ENCODE measurements at regions not wholly inside any gene's neighbourhood (a gene's known extent, or its start where the extent isn't known, plus 50 kb on each side); places are given as distances from the start of the nearest gene placed in this dataset.
A peak's percentile ranks its signal among the peaks of the same experiment; 100 is the strongest.
"Not testable (repeated sequence)": the region's sequence is repeated elsewhere in the genome, so short reads cannot be mapped to it uniquely, and the experiment has no call there.

- no peak for TF ChIP-seq POLR2A (IDR thresholded peaks at IDR 0.05; ENCODE audit: low read depth, low read length)
- no peak for TF ChIP-seq TAF1 (IDR thresholded peaks at IDR 0.05; ENCODE audit: borderline replicate concordance, low read depth, low read length)
- TF ChIP-seq POLR2AphosphoS5 (IDR thresholded peaks at IDR 0.05; ENCODE audit: low read depth, low read length): no peak
- peak; percentile 67 for FAIRE-seq
- DNase-seq (ENCODE audit: insufficient read length): peak; percentile 39
Observed at GRCh38 chr20:50450881-50451752, 59.1 kb upstream of the PTPN1 start.

GRCh38 chr20:50451792-50452425 is 58.3 kb upstream of the PTPN1 start:
- not testable (repeated sequence) for FAIRE-seq; DNase-seq (ENCODE audit: insufficient read length)

GRCh38 chr20:50453533-50454244 is 56.5 kb upstream of the PTPN1 start:
- DNase-seq (ENCODE audit: insufficient read length) (no peak), FAIRE-seq (no peak)

GRCh38 chr20:50455245-50455644 is 54.9 kb upstream of the PTPN1 start:
- not testable (repeated sequence) for FAIRE-seq; DNase-seq (ENCODE audit: insufficient read length)

More at GRCh38 chr20:50453533-50454244, 56.5 kb upstream of the PTPN1 start:
- no peak for TF ChIP-seq TAF1 (IDR thresholded peaks at IDR 0.05; ENCODE audit: borderline replicate concordance, low read depth, low read length)
- no peak for TF ChIP-seq POLR2AphosphoS5 (IDR thresholded peaks at IDR 0.05; ENCODE audit: low read depth, low read length)

- no peak for DNase-seq (ENCODE audit: insufficient read length)
- FAIRE-seq: no peak
- TF ChIP-seq POLR2AphosphoS5 (IDR thresholded peaks at IDR 0.05; ENCODE audit: low read depth, low read length) (no peak), POLR2A (IDR thresholded peaks at IDR 0.05; ENCODE audit: low read depth, low read length) (no peak), TAF1 (IDR thresholded peaks at IDR 0.05; ENCODE audit: borderline replicate concordance, low read depth, low read length) (no peak)
Observed at GRCh38 chr20:50455656-50456451, 54.3 kb upstream of the PTPN1 start.

- DNase-seq (ENCODE audit: insufficient read length) (no peak), FAIRE-seq (no peak)
- TF ChIP-seq POLR2A (IDR thresholded peaks at IDR 0.05; ENCODE audit: low read depth, low read length): no peak
- no peak for TF ChIP-seq POLR2AphosphoS5 (IDR thresholded peaks at IDR 0.05; ENCODE audit: low read depth, low read length)
- TF ChIP-seq TAF1 (IDR thresholded peaks at IDR 0.05; ENCODE audit: borderline replicate concordance, low read depth, low read length): no peak
Observed at GRCh38 chr20:50456452-50457324, 53.5 kb upstream of the PTPN1 start.

GRCh38 chr20:50459124-50459918 is 50.9 kb upstream of the PTPN1 start:
- TF ChIP-seq TAF1 (IDR thresholded peaks at IDR 0.05; ENCODE audit: borderline replicate concordance, low read depth, low read length) (no peak), POLR2A (IDR thresholded peaks at IDR 0.05; ENCODE audit: low read depth, low read length) (no peak)
- DNase-seq (ENCODE audit: insufficient read length): no peak
- no peak for FAIRE-seq

GRCh38 chr20:50460115-50460607 is 50.0 kb upstream of the PTPN1 start:
- FAIRE-seq (no peak), DNase-seq (ENCODE audit: insufficient read length) (no peak)
- TF ChIP-seq TAF1 (IDR thresholded peaks at IDR 0.05; ENCODE audit: borderline replicate concordance, low read depth, low read length) (no peak), POLR2A (IDR thresholded peaks at IDR 0.05; ENCODE audit: low read depth, low read length) (no peak), POLR2AphosphoS5 (IDR thresholded peaks at IDR 0.05; ENCODE audit: low read depth, low read length) (no peak)

All from GM12892 (cell line).